ENCODE measurements at regions not wholly inside any gene's neighbourhood (a gene's known extent, or its start where the extent isn't known, plus 50 kb on each side); places are given as distances from the start of the nearest gene placed in this dataset.

- TF ChIP-seq RAD21 (CRISPR knock-in tag; conservative IDR thresholded peaks at IDR 0.05 in 1 of 2, IDR thresholded peaks at IDR 0.05 in 1 of 2) (peak in 1 of 2 experiments; percentile 7; a peak in 1 of 4 replicates), EP400 (IDR thresholded peaks at IDR 0.05) (peak; percentile 81), ZNF445 (CRISPR knock-in tag; IDR thresholded peaks at IDR 0.05; ENCODE audit: low read depth) (peak; percentile 8; the same call in 1 of the 2 replicates), IFI16 (CRISPR knock-in tag; IDR thresholded peaks at IDR 0.05) (no peak), FIP1L1 (IDR thresholded peaks at IDR 0.05; ENCODE audit: low read depth, low read length, poor library complexity, severe bottlenecking) (no peak), KDM2B (CRISPR knock-in tag; IDR thresholded peaks at IDR 0.05) (no peak), CHD1 (IDR thresholded peaks at IDR 0.05; ENCODE audit: low read length) (peak; percentile 47), ZBTB49 (CRISPR knock-in tag; IDR thresholded peaks at IDR 0.05; ENCODE audit: borderline replicate concordance) (no peak), ARID1B (IDR thresholded peaks at IDR 0.05) (no peak; the same call in none of the 2 replicates), PHB2 (IDR thresholded peaks at IDR 0.05; ENCODE audit: low read depth) (no peak), HBP1 (CRISPR knock-in tag; IDR thresholded peaks at IDR 0.05) (0 out of 2 replicates have a peak, but pooled peaks have one; percentile 5)
These were observed 105.3 kb upstream of the HNRNPU start (continued) for GRCh38 chr1:244969355-244970235.

All from K562 (cell line).